ENCODE measurements at regions not wholly inside any gene's neighbourhood (a gene's known extent, or its start where the extent isn't known, plus 50 kb on each side); places are given as distances from the start of the nearest gene placed in this dataset.
"Not testable (repeated sequence)": the region's sequence is repeated elsewhere in the genome, so short reads cannot be mapped to it uniquely, and the experiment has no call there.

- DNase-seq = no peak
Observed at GRCh38 chr6:115216835-115217234, 843.9 kb downstream of the FRK start.

- no peak for DNase-seq
Observed at GRCh38 chr6:115214283-115214682, 846.4 kb downstream of the FRK start.

- DNase-seq = no peak
Observed at GRCh38 chr6:115203381-115203780, 857.3 kb downstream of the FRK start.

- no peak for DNase-seq
Observed at GRCh38 chr6:115194981-115195638, 852.3 kb upstream of the HS3ST5 start.

- DNase-seq = no peak
Observed at GRCh38 chr6:115191989-115192388, 849.2 kb upstream of the HS3ST5 start.

- DNase-seq = no peak
Observed at GRCh38 chr6:115190534-115190933, 847.7 kb upstream of the HS3ST5 start.

- DNase-seq = not testable (repeated sequence)
Observed at GRCh38 chr6:115175456-115175855, 832.6 kb upstream of the HS3ST5 start.

- not testable (repeated sequence) for DNase-seq
Observed at GRCh38 chr6:115165912-115166311, 823.1 kb upstream of the HS3ST5 start.

GRCh38 chr6:115159733-115160132, 816.9 kb upstream of the HS3ST5 start:
- no peak for DNase-seq

- no peak for DNase-seq
Observed at GRCh38 chr6:115137910-115138309, 795.1 kb upstream of the HS3ST5 start.

- no peak for DNase-seq
Observed at GRCh38 chr6:115133790-115134189, 791.0 kb upstream of the HS3ST5 start.

- DNase-seq = no peak
Observed at GRCh38 chr6:115131709-115132490, 789.1 kb upstream of the HS3ST5 start.

GRCh38 chr6:115121513-115121912, 778.7 kb upstream of the HS3ST5 start:
- DNase-seq = not testable (repeated sequence)

GRCh38 chr6:115120391-115120790, 777.6 kb upstream of the HS3ST5 start:
- DNase-seq = no peak

- no peak for DNase-seq
Observed at GRCh38 chr6:115091461-115091860, 748.6 kb upstream of the HS3ST5 start.

- DNase-seq = no peak
Observed at GRCh38 chr6:115078555-115078954, 735.7 kb upstream of the HS3ST5 start.

- no peak for DNase-seq
Observed at GRCh38 chr6:115071962-115072361, 729.1 kb upstream of the HS3ST5 start.

GRCh38 chr6:115067690-115068447, 725.0 kb upstream of the HS3ST5 start:
- no peak for DNase-seq

- DNase-seq = no peak
Observed at GRCh38 chr6:115064680-115065079, 721.9 kb upstream of the HS3ST5 start.

- no peak for DNase-seq
Observed at GRCh38 chr6:115060581-115060980, 717.8 kb upstream of the HS3ST5 start.

- DNase-seq = no peak
Observed at GRCh38 chr6:115058414-115059211, 715.8 kb upstream of the HS3ST5 start.

GRCh38 chr6:115055579-115055978, 712.8 kb upstream of the HS3ST5 start:
- no peak for DNase-seq

GRCh38 chr6:115054242-115054641, 711.4 kb upstream of the HS3ST5 start:
- not testable (repeated sequence) for DNase-seq

Measured in SW 1271 (cell line).